Osteocyte (in vitro differentiated cells): ENCODE measurements at regions not wholly inside any gene's neighbourhood (a gene's known extent, or its start where the extent isn't known, plus 50 kb on each side); places are given as distances from the start of the nearest gene placed in this dataset.

Experiments
- DNase-seq: peaks from one replicate; pipeline ENCODE4 v3.0.0; 2021; ENCODE audit warnings: mixed read lengths; ENCODE audit not compliant: unreplicated experiment; ENCODE audit errors: extremely low spot score
- H3K27ac Mint-ChIP-seq: one replicate; pipeline ENCODE4 v1.8.0; 2021; ENCODE audit warnings: mild to moderate bottlenecking, mixed read lengths; ENCODE audit not compliant: unreplicated experiment
- H3K27me3 Mint-ChIP-seq: one replicate; pipeline ENCODE4 v1.8.0; 2021; ENCODE audit warnings: mixed read lengths; ENCODE audit not compliant: unreplicated experiment
- H3K36me3 Mint-ChIP-seq: one replicate; pipeline ENCODE4 v1.8.0; 2021; ENCODE audit warnings: mixed read lengths; ENCODE audit not compliant: unreplicated experiment
- H3K4me1 Mint-ChIP-seq: one replicate; pipeline ENCODE4 v1.8.0; 2021; ENCODE audit warnings: mixed read lengths; ENCODE audit not compliant: unreplicated experiment
- H3K4me3 Mint-ChIP-seq: one replicate; pipeline ENCODE4 v1.8.0; 2021; ENCODE audit warnings: mild to moderate bottlenecking, moderate library complexity, mixed read lengths; ENCODE audit not compliant: unreplicated experiment
- H3K9me3 Mint-ChIP-seq: one replicate; pipeline ENCODE4 v1.8.0; 2021; ENCODE audit warnings: mixed read lengths; ENCODE audit not compliant: unreplicated experiment
- TF ChIP-seq, protein P1 (sequence below): fragments of 200-600 bp; sonication (generic); IDR thresholded peaks from 2 replicates; pipeline ENCODE4 v1.5.0; 2021; ENCODE audit warnings: antibody characterized with exemption, mild to moderate bottlenecking, moderate library complexity

- TF ChIP-seq, protein P1, sequence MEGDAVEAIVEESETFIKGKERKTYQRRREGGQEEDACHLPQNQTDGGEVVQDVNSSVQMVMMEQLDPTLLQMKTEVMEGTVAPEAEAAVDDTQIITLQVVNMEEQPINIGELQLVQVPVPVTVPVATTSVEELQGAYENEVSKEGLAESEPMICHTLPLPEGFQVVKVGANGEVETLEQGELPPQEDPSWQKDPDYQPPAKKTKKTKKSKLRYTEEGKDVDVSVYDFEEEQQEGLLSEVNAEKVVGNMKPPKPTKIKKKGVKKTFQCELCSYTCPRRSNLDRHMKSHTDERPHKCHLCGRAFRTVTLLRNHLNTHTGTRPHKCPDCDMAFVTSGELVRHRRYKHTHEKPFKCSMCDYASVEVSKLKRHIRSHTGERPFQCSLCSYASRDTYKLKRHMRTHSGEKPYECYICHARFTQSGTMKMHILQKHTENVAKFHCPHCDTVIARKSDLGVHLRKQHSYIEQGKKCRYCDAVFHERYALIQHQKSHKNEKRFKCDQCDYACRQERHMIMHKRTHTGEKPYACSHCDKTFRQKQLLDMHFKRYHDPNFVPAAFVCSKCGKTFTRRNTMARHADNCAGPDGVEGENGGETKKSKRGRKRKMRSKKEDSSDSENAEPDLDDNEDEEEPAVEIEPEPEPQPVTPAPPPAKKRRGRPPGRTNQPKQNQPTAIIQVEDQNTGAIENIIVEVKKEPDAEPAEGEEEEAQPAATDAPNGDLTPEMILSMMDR: no peak
- Mint-ChIP-seq H3K36me3 (no peaks in the 10 kb centered on the region), H3K27me3 (no peaks in the 10 kb centered on the region), H3K9me3 (no peaks in the 10 kb centered on the region), H3K4me3 (no peak overlapping the region), H3K27ac (no peak overlapping the region), H3K4me1 (no peaks in the 10 kb centered on the region)
- DNase-seq: no peak
Measured at GRCh38 chr2:58907644-58908043, 666.5 kb upstream of the FANCL start.

- no peaks in the 10 kb centered on the region for H3K36me3 Mint-ChIP-seq
- no peaks in the 10 kb centered on the region for H3K9me3 Mint-ChIP-seq
- no peaks in the 10 kb centered on the region for H3K27me3 Mint-ChIP-seq
- H3K27ac Mint-ChIP-seq: no peak overlapping the region
- no peak for DNase-seq
- peaks cover 3% of the 10 kb centered on the region for H3K4me1 Mint-ChIP-seq
- no peak overlapping the region for H3K4me3 Mint-ChIP-seq
- TF ChIP-seq, protein P1: no peak
Measured at GRCh38 chr2:58906081-58906645, 665.0 kb upstream of the FANCL start.

DNA sequence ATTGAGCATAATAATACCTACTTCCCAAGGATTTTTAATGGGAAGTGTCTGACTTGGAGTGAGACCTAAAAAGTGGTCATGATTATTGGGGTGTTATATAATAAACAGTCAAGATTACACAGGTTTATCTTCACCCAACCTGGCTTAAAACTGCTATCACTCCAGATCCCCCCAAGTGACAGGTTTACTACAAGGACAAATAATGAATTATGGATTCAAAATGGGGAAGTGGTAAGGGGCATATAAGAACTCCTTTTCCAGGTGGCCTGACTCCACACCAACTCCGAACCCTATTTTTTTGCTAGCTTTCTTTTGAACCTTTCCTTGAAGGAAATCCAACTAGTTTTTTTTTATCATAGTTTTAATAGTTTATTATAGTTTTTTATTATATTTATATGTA is 663.0 kb upstream of the FANCL start:
- H3K36me3 Mint-ChIP-seq: no peaks in the 10 kb centered on the region
- no peak for DNase-seq
- H3K9me3 Mint-ChIP-seq: no peaks in the 10 kb centered on the region
- H3K4me1 Mint-ChIP-seq: peaks cover 24% of the 10 kb centered on the region
- TF ChIP-seq, protein P1: no peak
- H3K4me3 Mint-ChIP-seq: no peak overlapping the region
- H3K27ac Mint-ChIP-seq: no peak overlapping the region
- H3K27me3 Mint-ChIP-seq: no peaks in the 10 kb centered on the region

DNA sequence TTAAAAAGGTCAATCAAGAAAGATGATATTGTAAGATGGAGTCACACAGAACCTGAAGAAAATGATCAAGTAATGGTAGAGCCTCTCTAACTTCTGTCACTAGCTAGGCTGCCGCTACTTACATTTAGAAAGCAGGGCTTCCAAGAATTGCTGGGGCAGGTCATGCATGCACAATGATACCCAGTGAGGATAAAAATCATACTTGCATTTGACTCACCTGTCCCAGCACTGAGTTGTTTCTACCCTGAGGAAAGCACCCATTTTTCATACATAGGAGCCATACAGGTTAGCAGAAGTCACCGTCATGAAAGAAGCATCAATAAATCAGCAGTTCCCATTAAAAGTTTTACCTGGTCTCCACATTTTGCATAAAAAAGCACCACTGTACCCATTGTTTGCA is 662.3 kb upstream of the FANCL start:
- TF ChIP-seq, protein P1: no peak
- no peak overlapping the region for H3K27ac Mint-ChIP-seq
- no peaks in the 10 kb centered on the region for H3K27me3 Mint-ChIP-seq
- no peak overlapping the region for H3K4me3 Mint-ChIP-seq
- DNase-seq: no peak
- no peaks in the 10 kb centered on the region for H3K36me3 Mint-ChIP-seq
- H3K4me1 Mint-ChIP-seq: peaks cover 27% of the 10 kb centered on the region
- no peaks in the 10 kb centered on the region for H3K9me3 Mint-ChIP-seq

DNA sequence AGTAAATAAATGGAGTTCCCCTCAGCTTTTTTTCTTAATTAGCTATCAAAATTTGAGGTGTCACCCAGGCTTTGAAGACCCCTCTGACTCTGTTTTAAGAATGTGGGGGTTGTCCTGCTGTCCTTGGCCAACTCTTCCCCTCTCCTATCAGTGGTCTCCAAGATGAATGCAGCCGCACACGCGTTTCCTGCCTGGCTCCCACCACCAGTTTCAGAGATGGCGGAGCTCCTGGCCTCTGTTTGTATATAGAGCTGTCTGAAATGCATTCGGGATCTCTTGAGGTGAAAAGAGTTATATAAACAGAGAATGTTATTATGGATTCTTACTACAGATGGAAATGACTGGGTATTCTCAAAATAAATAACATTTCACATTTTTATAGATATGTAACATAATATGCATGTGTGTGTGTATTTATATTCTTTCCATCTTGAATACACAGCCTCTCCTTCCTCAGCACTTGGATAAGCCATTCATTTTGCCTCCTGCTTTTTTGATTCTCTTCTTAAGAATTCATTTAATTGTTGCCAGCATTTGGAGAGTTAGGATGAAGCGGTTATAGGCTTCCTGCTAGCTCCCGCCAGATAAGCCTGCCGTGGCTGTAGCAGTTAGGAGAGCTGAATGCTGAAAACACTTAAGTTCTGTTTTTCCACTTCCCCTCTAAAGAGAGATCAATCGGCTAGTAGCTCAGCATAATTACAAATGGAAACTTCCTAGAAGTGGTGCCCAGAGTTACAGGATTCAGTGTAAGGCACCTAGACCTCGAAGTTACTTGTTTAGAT is 659.3 kb upstream of the FANCL start:
- Mint-ChIP-seq H3K27me3 (no peaks in the 10 kb centered on the region), H3K4me1 (peaks cover 55% of the 10 kb centered on the region), H3K27ac (peak overlapping the region; percentile 77), H3K36me3 (no peaks in the 10 kb centered on the region), H3K9me3 (no peaks in the 10 kb centered on the region), H3K4me3 (no peak overlapping the region)
- TF ChIP-seq, protein P1: no peak
- no peak for DNase-seq
